ENCODE measurements at regions not wholly inside any gene's neighbourhood (a gene's known extent, or its start where the extent isn't known, plus 50 kb on each side); places are given as distances from the start of the nearest gene placed in this dataset.

- no peaks in the 10 kb centered on the region for H3K79me2 ChIP-seq (ENCODE audit: low read length)
- no peak overlapping the region for H2AFZ ChIP-seq (ENCODE audit: low read depth, low read length)
- H3K4me3 ChIP-seq (ENCODE audit: low read length) = no peak overlapping the region
- peaks cover 9% of the 10 kb centered on the region; the same call in 1 of the 2 replicates for H3K4me1 ChIP-seq (ENCODE audit: low read length)
- H3K9ac ChIP-seq (ENCODE audit: low read length) = no peak overlapping the region
- H3K27ac ChIP-seq (ENCODE audit: low read length) = no peak overlapping the region
- H3K36me3 ChIP-seq (replicated peaks; ENCODE audit: low read depth, low read length) = no peaks in the 10 kb centered on the region
- TF ChIP-seq CTCF (IDR thresholded peaks at IDR 0.05; ENCODE audit: low read depth, low read length) = no peak
- no peak for TF ChIP-seq EZH2phosphoT487 (IDR thresholded peaks at IDR 0.05; ENCODE audit: low read depth)
- no peaks in the 10 kb centered on the region for H3K9me3 ChIP-seq (ENCODE audit: insufficient read depth, low read length)
- H4K20me1 ChIP-seq (ENCODE audit: insufficient read depth, low read length) = no peaks in the 10 kb centered on the region
- 0 out of 2 replicates have a peak, but pooled peaks cover 11% of the 10 kb centered on the region for H3K27me3 ChIP-seq (ENCODE audit: low read depth, low read length)
- H3K4me2 ChIP-seq (ENCODE audit: low read length) = no peak overlapping the region
Observed at GRCh38 chr2:12636837-12637581, 79.7 kb upstream of the TRIB2 start.

- Histone ChIP-seq H2AFZ (ENCODE audit: low read depth, low read length) (no peak overlapping the region), H3K27me3 (ENCODE audit: low read depth, low read length) (0 out of 2 replicates have a peak, but pooled peaks cover 11% of the 10 kb centered on the region), H3K4me2 (ENCODE audit: low read length) (no peak overlapping the region), H4K20me1 (ENCODE audit: insufficient read depth, low read length) (no peaks in the 10 kb centered on the region), H3K9ac (ENCODE audit: low read length) (no peak overlapping the region), H3K27ac (ENCODE audit: low read length) (no peak overlapping the region), H3K4me1 (ENCODE audit: low read length) (peaks cover 9% of the 10 kb centered on the region; the same call in 1 of the 2 replicates), H3K4me3 (ENCODE audit: low read length) (no peak overlapping the region), H3K36me3 (replicated peaks; ENCODE audit: low read depth, low read length) (no peaks in the 10 kb centered on the region), H3K9me3 (ENCODE audit: insufficient read depth, low read length) (no peaks in the 10 kb centered on the region), H3K79me2 (ENCODE audit: low read length) (no peaks in the 10 kb centered on the region)
- TF ChIP-seq EZH2phosphoT487 (IDR thresholded peaks at IDR 0.05; ENCODE audit: low read depth) (no peak), CTCF (IDR thresholded peaks at IDR 0.05; ENCODE audit: low read depth, low read length) (no peak)
Observed at GRCh38 chr2:12637754-12638153, 79.0 kb upstream of the TRIB2 start.

- Histone ChIP-seq H3K79me2 (ENCODE audit: low read length) (no peaks in the 10 kb centered on the region), H3K9me3 (ENCODE audit: insufficient read depth, low read length) (no peaks in the 10 kb centered on the region), H3K4me1 (ENCODE audit: low read length) (peaks cover 9% of the 10 kb centered on the region; the same call in 1 of the 2 replicates), H4K20me1 (ENCODE audit: insufficient read depth, low read length) (no peaks in the 10 kb centered on the region), H3K36me3 (replicated peaks; ENCODE audit: low read depth, low read length) (no peaks in the 10 kb centered on the region), H3K27ac (ENCODE audit: low read length) (no peak overlapping the region), H3K4me3 (ENCODE audit: low read length) (no peak overlapping the region), H3K27me3 (ENCODE audit: low read depth, low read length) (0 out of 2 replicates have a peak, but pooled peaks cover 11% of the 10 kb centered on the region), H3K9ac (ENCODE audit: low read length) (no peak overlapping the region), H2AFZ (ENCODE audit: low read depth, low read length) (no peak overlapping the region), H3K4me2 (ENCODE audit: low read length) (no peak overlapping the region)
- no peak for TF ChIP-seq CTCF (IDR thresholded peaks at IDR 0.05; ENCODE audit: low read depth, low read length)
- TF ChIP-seq EZH2phosphoT487 (IDR thresholded peaks at IDR 0.05; ENCODE audit: low read depth) = no peak
Observed at GRCh38 chr2:12641441-12641840, 75.3 kb upstream of the TRIB2 start.

GRCh38 chr2:12642332-12642731 lies 74.4 kb upstream of the TRIB2 start:
- H3K4me1 ChIP-seq (ENCODE audit: low read length) = peaks cover under 1% of the 10 kb centered on the region; the same call in 1 of the 2 replicates
- H3K27ac ChIP-seq (ENCODE audit: low read length) = no peak overlapping the region
- H2AFZ ChIP-seq (ENCODE audit: low read depth, low read length) = no peak overlapping the region
- no peak overlapping the region for H3K4me3 ChIP-seq (ENCODE audit: low read length)
- no peak overlapping the region for H3K9ac ChIP-seq (ENCODE audit: low read length)
- H3K27me3 ChIP-seq (ENCODE audit: low read depth, low read length) = peaks cover 11% of the 10 kb centered on the region; the same call in 1 of the 2 replicates
- no peaks in the 10 kb centered on the region for H3K36me3 ChIP-seq (replicated peaks; ENCODE audit: low read depth, low read length)
- TF ChIP-seq EZH2phosphoT487 (IDR thresholded peaks at IDR 0.05; ENCODE audit: low read depth) = no peak
- no peak for TF ChIP-seq CTCF (IDR thresholded peaks at IDR 0.05; ENCODE audit: low read depth, low read length)
- H3K4me2 ChIP-seq (ENCODE audit: low read length) = no peak overlapping the region
- H3K79me2 ChIP-seq (ENCODE audit: low read length) = no peaks in the 10 kb centered on the region
- H3K9me3 ChIP-seq (ENCODE audit: insufficient read depth, low read length) = no peaks in the 10 kb centered on the region
- no peaks in the 10 kb centered on the region for H4K20me1 ChIP-seq (ENCODE audit: insufficient read depth, low read length)
